ENCODE measurements at regions not wholly inside any gene's neighbourhood (a gene's known extent, or its start where the extent isn't known, plus 50 kb on each side); places are given as distances from the start of the nearest gene placed in this dataset.

DNA sequence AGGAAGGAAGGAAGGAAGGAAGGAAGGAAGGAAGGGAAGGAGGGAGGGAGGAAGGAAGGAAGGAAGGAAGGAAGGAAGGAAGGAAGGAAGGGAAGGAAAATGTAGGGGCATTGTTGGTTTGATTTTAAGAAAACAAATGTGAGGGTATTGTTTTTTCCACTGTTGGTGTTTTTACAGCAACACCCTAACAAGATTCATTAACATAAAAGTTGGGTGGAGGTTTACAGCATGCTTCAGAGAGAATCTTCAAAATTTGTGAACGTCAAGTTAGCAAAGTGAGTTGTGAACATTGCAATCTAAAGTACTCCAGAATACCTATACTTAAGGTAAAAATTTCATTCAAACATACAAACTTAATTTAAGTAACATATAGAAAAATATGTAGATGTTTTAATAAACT lies 200.2 kb upstream of the ID4 start:
- Histone ChIP-seq H4K20me1 (ENCODE audit: low read depth, low read length) (no peaks in the 10 kb centered on the region), H3K79me2 (ENCODE audit: insufficient read depth, low read length) (no peaks in the 10 kb centered on the region), H3F3A (ENCODE audit: insufficient read depth) (no peaks in the 10 kb centered on the region)

DNA sequence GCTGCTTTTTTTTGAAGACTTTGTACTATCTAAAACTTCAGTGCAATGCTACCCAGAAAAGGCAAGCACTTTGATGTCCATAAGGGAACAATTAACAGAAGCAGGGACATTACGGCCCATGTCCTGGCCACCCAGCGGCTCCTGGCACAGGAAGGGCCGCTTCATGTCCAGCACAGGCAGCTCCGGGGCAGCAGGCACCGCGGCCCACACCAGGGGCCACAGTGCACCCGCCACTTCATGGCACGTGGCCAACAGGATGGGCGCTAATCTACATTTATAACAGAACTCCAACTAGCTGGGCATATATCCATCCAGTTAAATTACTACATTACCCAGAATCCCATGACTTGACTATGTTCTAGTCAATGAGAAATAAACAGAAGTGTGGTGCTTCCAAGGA lies 198.2 kb upstream of the ID4 start:
- H3K79me2 ChIP-seq (ENCODE audit: insufficient read depth, low read length): no peaks in the 10 kb centered on the region
- no peaks in the 10 kb centered on the region for H3K9me3 ChIP-seq (ENCODE audit: insufficient read depth, low read length)
- H4K20me1 ChIP-seq (ENCODE audit: low read depth, low read length): no peaks in the 10 kb centered on the region
- H3F3A ChIP-seq (ENCODE audit: insufficient read depth): no peaks in the 10 kb centered on the region
- peaks cover 5% of the 10 kb centered on the region; the same call in 1 of the 2 replicates for H3K27me3 ChIP-seq (ENCODE audit: low read length)
- no peaks in the 10 kb centered on the region for H3K36me3 ChIP-seq (ENCODE audit: low read length)
- H3K9ac ChIP-seq (ENCODE audit: low read length): no peak overlapping the region
- no peaks in the 10 kb centered on the region for H3K9me2 ChIP-seq (replicated peaks; ENCODE audit: insufficient read depth, low read length)
- no peak overlapping the region for H3K4me2 ChIP-seq (ENCODE audit: low read depth, low read length, poor library complexity, severe bottlenecking)
- H3K4me3 ChIP-seq (ENCODE audit: insufficient read depth, low read length, poor library complexity, severe bottlenecking): no peak overlapping the region
- H3K27ac ChIP-seq (ENCODE audit: low read depth, low read length): no peak overlapping the region
- no peak overlapping the region for H2AFZ ChIP-seq (ENCODE audit: low read depth, low read length, severe bottlenecking)
- no peak for TF ChIP-seq EZH2phosphoT487 (conservative IDR thresholded peaks at IDR 0.05; ENCODE audit: low read length)
- TF ChIP-seq, protein P1, sequence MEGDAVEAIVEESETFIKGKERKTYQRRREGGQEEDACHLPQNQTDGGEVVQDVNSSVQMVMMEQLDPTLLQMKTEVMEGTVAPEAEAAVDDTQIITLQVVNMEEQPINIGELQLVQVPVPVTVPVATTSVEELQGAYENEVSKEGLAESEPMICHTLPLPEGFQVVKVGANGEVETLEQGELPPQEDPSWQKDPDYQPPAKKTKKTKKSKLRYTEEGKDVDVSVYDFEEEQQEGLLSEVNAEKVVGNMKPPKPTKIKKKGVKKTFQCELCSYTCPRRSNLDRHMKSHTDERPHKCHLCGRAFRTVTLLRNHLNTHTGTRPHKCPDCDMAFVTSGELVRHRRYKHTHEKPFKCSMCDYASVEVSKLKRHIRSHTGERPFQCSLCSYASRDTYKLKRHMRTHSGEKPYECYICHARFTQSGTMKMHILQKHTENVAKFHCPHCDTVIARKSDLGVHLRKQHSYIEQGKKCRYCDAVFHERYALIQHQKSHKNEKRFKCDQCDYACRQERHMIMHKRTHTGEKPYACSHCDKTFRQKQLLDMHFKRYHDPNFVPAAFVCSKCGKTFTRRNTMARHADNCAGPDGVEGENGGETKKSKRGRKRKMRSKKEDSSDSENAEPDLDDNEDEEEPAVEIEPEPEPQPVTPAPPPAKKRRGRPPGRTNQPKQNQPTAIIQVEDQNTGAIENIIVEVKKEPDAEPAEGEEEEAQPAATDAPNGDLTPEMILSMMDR (IDR thresholded peaks at IDR 0.05; ENCODE audit: insufficient read depth, low read length, poor library complexity, severe bottlenecking): no peak

More for the DNA sequence above, 200.2 kb upstream of the ID4 start:
- H3K9ac ChIP-seq (ENCODE audit: low read length): no peak overlapping the region
- H3K27ac ChIP-seq (ENCODE audit: low read depth, low read length): no peak overlapping the region
- no peaks in the 10 kb centered on the region for H3K36me3 ChIP-seq (ENCODE audit: low read length)
- H3K9me2 ChIP-seq (replicated peaks; ENCODE audit: insufficient read depth, low read length): no peaks in the 10 kb centered on the region
- no peak for TF ChIP-seq EZH2phosphoT487 (conservative IDR thresholded peaks at IDR 0.05; ENCODE audit: low read length)
- no peaks in the 10 kb centered on the region for H3K9me3 ChIP-seq (ENCODE audit: insufficient read depth, low read length)
- H3K4me2 ChIP-seq (ENCODE audit: low read depth, low read length, poor library complexity, severe bottlenecking): no peak overlapping the region
- peaks cover 5% of the 10 kb centered on the region; the same call in 1 of the 2 replicates for H3K27me3 ChIP-seq (ENCODE audit: low read length)
- no peak overlapping the region for H2AFZ ChIP-seq (ENCODE audit: low read depth, low read length, severe bottlenecking)
- H3K4me3 ChIP-seq (ENCODE audit: insufficient read depth, low read length, poor library complexity, severe bottlenecking): no peak overlapping the region

DNA sequence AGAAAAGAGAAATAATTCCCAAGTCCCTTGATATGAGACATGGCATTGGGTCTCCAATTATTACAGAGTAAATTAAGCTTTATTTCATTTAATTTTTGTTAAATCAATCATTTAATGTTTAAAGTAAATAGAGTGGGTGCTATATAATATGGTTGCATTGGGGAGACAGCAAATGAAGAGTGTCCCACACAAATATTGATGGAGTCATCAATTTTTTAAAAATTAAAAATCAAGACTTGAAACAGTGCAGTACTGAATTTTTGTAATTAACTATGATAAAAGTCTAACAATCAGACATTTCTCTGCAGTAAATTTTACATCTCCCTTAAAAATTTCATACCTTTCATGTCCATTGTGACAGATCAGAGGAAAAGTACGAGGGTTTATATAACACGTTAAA lies 193.9 kb upstream of the ID4 start:
- TF ChIP-seq, protein P1 (IDR thresholded peaks at IDR 0.05; ENCODE audit: insufficient read depth, low read length, poor library complexity, severe bottlenecking): no peak
- TF ChIP-seq EZH2phosphoT487 (conservative IDR thresholded peaks at IDR 0.05; ENCODE audit: low read length): no peak
- no peaks in the 10 kb centered on the region for H3K9me3 ChIP-seq (ENCODE audit: insufficient read depth, low read length)
- no peak overlapping the region for H3K4me2 ChIP-seq (ENCODE audit: low read depth, low read length, poor library complexity, severe bottlenecking)
- no peaks in the 10 kb centered on the region for H3K79me2 ChIP-seq (ENCODE audit: insufficient read depth, low read length)
- H3K27me3 ChIP-seq (ENCODE audit: low read length): peaks cover 5% of the 10 kb centered on the region; the same call in 1 of the 2 replicates
- H3K9me2 ChIP-seq (replicated peaks; ENCODE audit: insufficient read depth, low read length): no peaks in the 10 kb centered on the region
- H3K4me3 ChIP-seq (ENCODE audit: insufficient read depth, low read length, poor library complexity, severe bottlenecking): no peak overlapping the region
- no peak overlapping the region for H2AFZ ChIP-seq (ENCODE audit: low read depth, low read length, severe bottlenecking)
- H3K27ac ChIP-seq (ENCODE audit: low read depth, low read length): no peak overlapping the region
- no peaks in the 10 kb centered on the region for H4K20me1 ChIP-seq (ENCODE audit: low read depth, low read length)
- H3K9ac ChIP-seq (ENCODE audit: low read length): no peak overlapping the region
- H3F3A ChIP-seq (ENCODE audit: insufficient read depth): no peaks in the 10 kb centered on the region
- H3K36me3 ChIP-seq (ENCODE audit: low read length): peaks cover 5% of the 10 kb centered on the region; the same call in 1 of the 2 replicates

DNA sequence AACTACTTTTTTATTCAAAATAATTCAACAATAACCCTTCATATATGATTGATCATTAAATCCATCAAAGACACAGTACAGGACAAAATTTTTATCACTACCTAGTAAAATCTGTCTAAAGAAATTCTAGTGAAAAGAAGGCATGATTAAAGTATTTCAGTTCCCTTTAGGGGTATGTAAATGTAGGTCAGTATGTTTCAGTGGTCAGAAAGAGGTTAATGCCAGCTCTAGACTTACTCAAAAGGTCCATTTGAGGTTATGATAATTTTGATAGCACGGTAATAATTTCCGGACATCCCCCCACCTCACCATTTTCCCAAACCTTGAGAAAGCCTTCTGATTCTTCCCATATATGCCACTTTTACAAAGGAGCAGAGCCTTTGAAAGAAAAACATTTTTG lies 193.5 kb upstream of the ID4 start:
- peaks cover 5% of the 10 kb centered on the region; the same call in 1 of the 2 replicates for H3K27me3 ChIP-seq (ENCODE audit: low read length)
- no peak overlapping the region for H2AFZ ChIP-seq (ENCODE audit: low read depth, low read length, severe bottlenecking)
- TF ChIP-seq EZH2phosphoT487 (conservative IDR thresholded peaks at IDR 0.05; ENCODE audit: low read length): no peak
- TF ChIP-seq, protein P1 (IDR thresholded peaks at IDR 0.05; ENCODE audit: insufficient read depth, low read length, poor library complexity, severe bottlenecking): no peak

More for the DNA sequence above, 193.5 kb upstream of the ID4 start:
- H3K27ac ChIP-seq (ENCODE audit: low read depth, low read length): no peak overlapping the region
- H3K4me3 ChIP-seq (ENCODE audit: insufficient read depth, low read length, poor library complexity, severe bottlenecking): no peak overlapping the region
- H3K9me3 ChIP-seq (ENCODE audit: insufficient read depth, low read length): no peaks in the 10 kb centered on the region
- peaks cover 5% of the 10 kb centered on the region; the same call in 1 of the 2 replicates for H3K36me3 ChIP-seq (ENCODE audit: low read length)
- no peaks in the 10 kb centered on the region for H4K20me1 ChIP-seq (ENCODE audit: low read depth, low read length)
- H3K9ac ChIP-seq (ENCODE audit: low read length): no peak overlapping the region
- no peaks in the 10 kb centered on the region for H3K9me2 ChIP-seq (replicated peaks; ENCODE audit: insufficient read depth, low read length)
- no peak overlapping the region for H3K4me2 ChIP-seq (ENCODE audit: low read depth, low read length, poor library complexity, severe bottlenecking)
- no peaks in the 10 kb centered on the region for H3F3A ChIP-seq (ENCODE audit: insufficient read depth)
- no peaks in the 10 kb centered on the region for H3K79me2 ChIP-seq (ENCODE audit: insufficient read depth, low read length)
